CD4-positive, alpha-beta T cell treated with Interleukin-4 for 1 hour (primary cell): ENCODE measurements at regions not wholly inside any gene's neighbourhood (a gene's known extent, or its start where the extent isn't known, plus 50 kb on each side); places are given as distances from the start of the nearest gene placed in this dataset.

Experiments used
- DNase-seq, 2 donors: peaks; one replicate each; pipeline ENCODE4 v3.0.0-alpha.2; 2020 to 2022

DNA sequence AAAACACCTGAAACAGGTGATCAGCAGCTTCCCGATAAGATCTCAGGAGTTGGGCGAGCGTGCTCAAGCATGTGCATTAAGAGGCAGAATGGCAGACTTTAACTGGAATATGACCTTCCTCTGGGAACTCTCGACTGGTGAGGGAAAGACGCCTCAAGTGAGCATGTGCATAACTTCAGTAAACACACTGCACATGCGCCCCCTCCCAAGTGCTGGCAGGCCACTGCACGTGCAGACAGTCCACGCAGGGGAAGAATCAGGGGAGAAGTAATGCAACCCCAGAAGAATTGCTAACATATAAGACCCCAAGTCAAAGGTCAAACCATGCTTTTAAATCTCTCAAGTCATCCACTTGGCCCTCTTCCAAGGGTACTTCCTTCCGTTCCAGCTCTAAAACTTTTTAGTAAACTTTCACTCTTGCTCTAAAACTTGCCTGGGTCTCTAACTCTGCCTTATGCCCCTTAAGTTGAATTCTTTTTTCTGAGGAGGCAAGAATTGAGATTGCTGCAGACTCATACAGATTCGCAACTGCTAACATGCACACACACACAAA lies 541.0 kb downstream of the TNS3 start:
- no peak for DNase-seq

DNA sequence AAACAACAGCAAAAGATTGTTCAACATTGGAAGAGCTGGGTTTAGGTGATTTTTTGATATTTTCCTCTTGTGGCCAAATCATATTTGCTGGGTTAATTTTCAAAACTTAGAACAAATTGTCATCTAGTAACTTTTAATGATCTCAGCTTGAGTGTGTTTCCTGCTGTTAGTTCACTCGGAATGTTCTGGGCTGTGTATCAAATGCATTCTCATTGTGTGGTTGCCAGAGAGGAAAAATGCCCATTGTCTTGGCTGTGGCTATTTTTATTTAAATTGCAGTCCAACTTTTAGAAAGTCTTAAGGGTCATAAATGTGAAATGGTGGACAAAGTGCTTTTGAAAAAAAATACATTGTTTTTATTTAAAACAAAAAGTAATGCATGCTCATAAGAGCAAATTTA lies 542.0 kb downstream of the TNS3 start:
- no peak for DNase-seq

DNA sequence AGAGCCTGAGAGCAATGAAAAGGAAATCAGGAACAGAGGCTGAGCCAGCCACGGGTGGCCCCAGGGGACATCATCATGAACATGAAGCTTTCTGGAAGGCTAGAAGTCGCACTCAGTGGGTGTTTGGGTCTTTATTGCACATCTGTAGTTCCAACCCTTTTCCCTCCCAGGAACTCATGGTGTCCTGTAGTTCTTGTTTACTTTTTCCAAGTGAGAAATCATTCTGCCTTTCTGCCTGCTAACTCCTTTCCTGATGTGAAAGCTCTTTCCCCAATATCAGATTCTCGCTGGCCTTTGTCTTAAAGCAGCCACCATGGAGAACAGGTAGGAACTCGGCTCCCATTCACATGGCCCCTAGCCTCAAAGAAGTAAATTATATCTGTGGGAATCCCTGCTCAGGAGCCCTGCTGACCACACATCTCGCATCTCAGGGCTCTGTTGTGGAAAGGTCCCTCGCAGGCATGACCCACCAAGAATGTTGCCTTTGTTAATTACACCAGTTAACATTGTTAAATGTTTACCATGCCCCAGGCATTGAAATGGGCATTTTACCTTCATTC lies 542.7 kb downstream of the TNS3 start:
- DNase-seq, result no peak

DNA sequence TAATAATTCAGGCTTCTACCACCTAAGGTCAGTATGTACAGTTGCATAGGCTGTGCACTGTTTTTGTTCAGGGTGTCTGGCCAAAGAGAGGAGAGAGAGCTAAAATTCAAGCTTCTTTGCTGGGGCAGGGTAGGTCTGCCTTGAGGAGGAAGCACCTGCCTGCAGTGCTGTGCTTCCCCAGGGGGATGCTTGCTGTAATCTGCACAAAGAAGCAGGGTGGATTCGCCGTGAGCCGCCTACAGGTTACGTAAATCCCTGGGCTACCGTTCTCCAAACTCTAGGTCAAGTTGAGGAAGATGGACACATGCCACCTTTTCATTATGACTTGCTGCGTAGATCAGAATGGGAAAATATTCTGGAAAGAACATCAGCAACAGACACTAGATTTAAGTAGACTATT lies 543.3 kb downstream of the TNS3 start:
- no peak for DNase-seq

GRCh38 chr7:47037607-47038006 lies 544.3 kb downstream of the TNS3 start:
- DNase-seq, result no peak

DNA sequence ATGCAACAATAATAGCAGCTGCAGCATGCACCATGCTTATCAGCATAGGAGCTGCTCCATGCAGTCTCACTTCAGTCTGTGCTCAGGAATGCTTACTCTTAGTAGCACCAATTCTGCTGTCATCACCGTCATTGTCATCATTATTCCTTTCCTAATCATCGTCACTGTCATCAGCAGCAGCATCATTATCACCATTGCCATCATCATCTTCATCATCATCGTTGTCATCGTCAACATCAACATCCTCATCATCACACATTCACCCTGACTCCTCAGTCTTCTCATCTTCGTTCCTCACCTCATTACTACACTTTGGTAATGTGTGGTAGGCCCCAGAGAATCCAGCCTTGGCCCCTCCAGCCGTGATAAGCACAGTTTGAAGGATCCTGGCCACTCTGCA lies 545.0 kb downstream of the TNS3 start:
- no peak for DNase-seq

DNA sequence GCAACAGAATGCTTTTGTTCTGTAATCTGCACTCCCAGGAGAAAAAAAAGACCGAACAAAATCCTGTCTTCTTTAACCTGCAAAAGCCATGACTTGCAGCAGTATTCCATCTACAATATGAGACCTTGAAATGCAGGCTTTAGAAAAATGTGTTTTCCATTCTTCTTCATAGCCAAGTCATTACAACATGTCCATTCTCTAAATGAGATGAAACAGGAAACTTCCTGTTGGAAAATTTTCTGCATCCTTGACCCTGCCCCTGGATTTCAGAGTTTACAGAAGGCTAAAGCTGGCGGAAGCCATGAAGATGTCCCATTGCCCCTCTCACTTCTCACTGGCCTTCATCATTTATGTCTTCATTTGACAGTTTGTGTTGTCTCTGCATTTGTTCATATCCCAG lies 546.4 kb downstream of the TNS3 start:
- DNase-seq, result no peak

DNA sequence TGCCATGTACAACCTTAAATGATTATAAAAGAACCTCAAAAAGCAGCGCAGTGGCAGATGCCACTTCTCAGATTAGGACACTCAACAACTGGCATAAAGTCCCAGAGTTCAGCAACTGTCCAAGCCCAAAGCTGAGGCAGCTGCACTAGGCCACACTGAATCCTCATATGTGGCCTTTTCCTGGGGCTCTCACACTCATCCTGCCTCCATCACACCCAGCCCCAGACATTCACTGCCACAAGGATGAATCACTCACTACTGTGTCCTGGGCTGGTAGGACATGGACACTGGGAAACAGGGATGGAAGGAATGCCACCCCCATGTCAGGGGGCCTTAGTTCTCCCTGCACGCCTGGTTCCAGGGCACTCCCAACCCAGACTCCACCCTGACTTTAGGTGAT lies 547.7 kb downstream of the TNS3 start:
- no peak for DNase-seq

DNA sequence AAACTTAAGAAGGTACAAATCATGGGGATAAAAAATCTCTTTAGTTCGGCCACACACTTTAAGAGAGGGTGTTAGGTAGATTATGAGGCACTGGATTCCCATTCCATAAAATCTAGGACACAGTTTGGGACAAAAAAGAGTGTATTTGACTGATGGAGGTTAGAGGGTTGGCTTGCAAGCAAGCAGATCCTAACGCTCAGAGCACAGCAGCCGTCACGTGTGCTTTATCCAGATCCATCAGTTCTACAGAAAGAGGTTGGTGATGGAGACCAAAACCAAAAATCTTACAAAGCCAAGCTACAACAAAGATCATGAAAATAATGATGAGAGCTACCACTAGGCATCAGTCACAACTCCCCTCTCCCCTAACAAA lies 549.4 kb downstream of the TNS3 start:
- no peak for DNase-seq

- DNase-seq, result no peak
Measured at GRCh38 chr7:47031786-47032535, 550.0 kb downstream of the TNS3 start.

- DNase-seq, result no peak
Measured at GRCh38 chr7:47028284-47028683, 553.6 kb downstream of the TNS3 start.

DNA sequence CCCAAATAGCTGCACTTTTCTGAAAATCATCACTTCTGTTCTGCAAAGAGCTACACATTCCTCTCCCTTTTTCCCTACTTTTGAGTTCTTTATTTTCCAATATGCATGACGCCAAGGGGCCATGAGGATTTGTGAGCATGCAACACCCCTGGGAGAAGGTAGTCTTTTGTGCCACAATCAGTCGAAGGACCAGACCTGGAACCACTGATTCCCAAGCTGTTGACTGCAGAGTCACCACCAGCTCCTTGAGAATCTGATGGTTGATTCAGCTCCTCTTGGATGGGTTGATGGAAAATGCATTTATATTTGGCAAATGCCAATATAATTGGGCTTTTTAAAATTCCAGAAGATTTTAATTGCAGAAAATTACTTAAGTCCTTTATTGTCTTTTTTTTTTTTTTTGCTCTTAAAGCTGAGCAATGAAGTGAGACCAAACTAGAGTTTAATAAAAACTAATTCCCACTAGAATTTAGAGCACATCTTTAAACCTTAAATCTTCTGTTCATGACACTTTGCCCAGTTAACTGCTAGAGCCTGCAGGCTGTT lies 554.1 kb downstream of the TNS3 start:
- DNase-seq, result no peak

DNA sequence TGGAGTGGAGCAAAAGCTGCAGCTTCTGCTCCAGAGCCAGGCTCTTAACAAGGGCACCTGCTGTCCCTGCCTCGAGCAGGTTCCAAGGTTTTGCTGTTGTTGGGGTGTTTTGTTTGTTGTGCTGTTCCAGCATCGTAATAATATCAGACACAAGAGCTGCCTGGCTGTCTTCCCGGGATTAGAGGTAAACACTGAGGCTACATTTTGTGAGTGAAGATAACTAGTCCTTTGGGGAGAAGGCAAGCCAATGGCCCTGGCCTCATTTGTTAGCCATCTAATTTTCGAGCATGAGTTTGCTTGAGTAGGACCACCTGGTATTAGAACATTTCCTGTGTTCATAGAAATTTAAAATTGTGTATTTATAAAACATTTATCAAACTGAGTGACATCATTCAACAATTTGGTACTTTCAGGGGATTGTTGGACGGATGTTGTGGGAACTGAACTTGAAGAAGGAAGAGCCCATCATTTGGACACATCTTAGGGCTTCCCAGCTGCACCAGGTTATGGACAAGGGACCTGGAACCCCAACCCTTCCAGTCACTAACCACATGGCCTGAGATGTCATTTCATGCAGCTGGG lies 555.0 kb downstream of the TNS3 start:
- no peak for DNase-seq

DNA sequence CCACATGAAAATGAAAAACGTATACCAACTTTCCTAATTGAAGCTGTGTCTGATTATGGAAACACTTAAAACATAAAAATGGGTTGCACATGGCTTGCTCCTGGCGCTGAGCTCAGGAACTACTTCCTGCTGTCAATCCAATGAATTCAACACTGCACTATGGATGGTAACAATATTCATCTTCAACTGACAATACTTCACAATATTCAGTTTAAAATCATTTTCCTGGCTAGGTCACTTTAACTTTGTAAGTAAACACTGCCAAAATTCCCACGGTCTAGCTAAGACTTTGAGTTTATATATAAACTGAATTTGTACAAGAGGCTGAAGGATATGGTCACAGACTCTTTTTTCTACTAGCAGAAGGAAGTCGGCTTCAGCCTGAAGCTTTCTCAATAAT lies 556.9 kb downstream of the TNS3 start:
- DNase-seq, result no peak

DNA sequence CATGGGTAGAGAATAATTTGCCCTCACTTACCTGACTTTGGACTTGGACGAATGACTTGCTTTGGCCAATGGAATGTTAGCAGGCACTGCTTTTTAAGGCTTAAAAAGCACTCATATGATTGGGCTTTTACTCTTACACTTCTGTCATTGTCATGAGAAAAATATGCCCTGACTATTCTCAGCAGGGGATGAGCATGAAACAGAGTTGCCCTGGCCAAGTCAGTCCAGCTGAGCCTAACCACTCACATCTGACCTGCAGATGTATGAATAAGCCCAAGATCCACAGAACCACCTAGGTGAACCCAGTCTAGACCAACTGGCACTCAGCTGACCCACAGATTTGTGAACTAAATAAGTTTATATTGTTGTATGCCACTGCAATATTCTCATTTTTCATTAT lies 573.5 kb downstream of the TNS3 start:
- DNase-seq, result no peak

DNA sequence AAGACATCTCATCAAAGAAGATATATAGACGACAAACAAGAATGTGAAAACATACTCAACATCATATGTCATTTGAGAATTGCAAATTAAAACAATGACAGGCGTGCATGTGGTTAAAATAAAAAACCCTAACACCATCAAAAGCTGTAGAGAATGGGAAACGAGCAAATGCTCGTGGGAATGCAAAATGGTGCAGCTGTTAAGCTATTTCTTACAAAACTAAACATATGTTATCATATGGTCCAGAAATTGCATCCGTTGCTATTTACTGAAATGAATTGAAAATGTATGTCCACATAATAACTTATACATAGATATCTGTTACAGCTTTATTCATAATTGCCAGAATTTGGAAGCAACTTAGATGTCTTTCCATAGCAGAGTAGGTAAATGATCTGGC lies 574.4 kb downstream of the TNS3 start:
- DNase-seq, result no peak

DNA sequence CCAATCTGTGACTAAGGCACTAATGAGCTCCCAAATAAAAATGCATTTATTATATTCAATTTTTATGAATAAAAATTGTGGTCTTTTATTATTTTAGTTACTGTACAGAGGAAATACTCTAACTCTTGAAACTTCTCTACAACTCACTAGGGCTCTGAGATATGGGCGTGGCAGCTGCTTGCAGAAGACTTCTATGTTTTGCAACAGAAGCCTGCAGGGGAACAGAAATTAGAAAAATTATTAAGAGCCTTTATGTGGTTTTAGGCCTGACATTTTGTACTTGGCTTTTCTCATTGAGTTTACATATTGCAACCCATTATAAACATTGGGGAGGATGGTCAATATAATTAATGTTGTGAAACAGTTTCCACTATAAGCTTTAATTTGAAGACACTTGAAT lies 581.4 kb downstream of the TNS3 start:
- DNase-seq, result no peak

- no peak for DNase-seq
Measured at GRCh38 chr7:46999866-47000265, 582.0 kb downstream of the TNS3 start.

DNA sequence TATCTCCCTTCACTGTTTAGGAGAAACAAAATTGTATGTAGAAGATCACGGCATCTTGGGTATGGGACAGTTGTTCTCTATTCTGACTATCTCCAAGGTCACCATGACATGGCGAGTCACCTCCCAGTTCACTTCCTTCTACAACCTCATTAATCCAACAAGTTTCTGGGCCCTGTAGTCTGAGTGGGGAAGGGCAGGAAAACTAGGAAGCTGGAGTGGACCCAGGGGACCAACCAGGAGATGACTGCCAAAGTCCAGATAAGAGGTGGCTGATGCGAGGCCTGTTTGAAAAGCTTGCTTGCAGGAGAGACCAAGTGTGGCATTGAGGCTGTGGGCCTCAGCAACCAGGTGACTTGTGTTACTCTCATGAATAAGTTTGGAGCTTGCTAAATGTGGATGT lies 584.9 kb downstream of the TNS3 start:
- no peak for DNase-seq

DNA sequence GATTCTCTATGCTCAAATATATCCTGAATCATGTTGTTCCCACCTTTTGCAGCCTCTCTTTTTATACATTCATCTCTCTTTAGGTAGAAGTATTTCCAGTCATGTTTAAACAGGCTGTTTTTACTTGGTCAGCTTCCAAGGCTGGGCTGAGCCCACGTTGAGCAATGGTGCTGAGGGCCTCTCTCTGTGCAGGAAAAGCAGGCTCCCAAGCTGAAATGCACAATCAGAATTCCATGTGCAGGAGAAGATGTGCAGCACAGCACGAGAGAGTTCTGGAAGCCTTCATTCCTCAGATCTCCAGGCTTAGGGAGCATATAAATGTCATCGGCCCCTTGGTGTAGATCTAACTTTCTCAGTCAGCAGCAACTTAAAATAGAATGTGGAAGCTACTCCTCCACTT lies 588.5 kb downstream of the TNS3 start:
- DNase-seq, result no peak

GRCh38 chr7:46990761-46991160 lies 591.1 kb downstream of the TNS3 start:
- DNase-seq, result no peak

- no peak for DNase-seq
Measured at GRCh38 chr7:46989247-46989646, 592.7 kb downstream of the TNS3 start.

DNA sequence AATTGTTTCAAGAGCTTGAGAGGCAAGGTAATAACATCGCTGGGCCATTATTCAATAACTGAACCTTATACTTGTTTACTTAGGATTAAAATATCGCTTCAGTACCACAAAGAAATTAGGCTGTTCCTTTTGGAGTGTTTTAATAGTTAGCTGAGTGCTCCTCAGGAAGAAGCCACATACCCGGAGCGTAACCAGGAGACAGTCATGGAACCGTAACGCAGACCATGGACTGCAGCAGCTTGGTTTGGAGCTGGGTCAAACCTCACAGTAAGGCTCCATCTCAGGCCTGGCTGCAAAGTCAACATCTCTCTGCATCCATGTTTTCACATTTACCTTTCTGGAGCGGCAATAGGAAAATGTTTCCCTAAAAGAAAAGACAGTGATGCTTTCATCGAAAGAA lies 599.0 kb downstream of the TNS3 start:
- DNase-seq, result no peak

- DNase-seq, result no peak
Measured at GRCh38 chr7:46979439-46979838, 602.5 kb downstream of the TNS3 start.
